Activated T-helper 1 cell treated with anti-CD3 and anti-CD28 coated beads, Interleukin-12 subunit alpha, Interleukin-12 subunit beta, Interleukin-2, Interleukin-4 antibody, amounts not matched to agents 30 ng/mL and 10 ng/mL and 1 ng/mL, durations not matched to agents 14 hours and 24 hours and 36 hours (primary cell): ENCODE measurements at regions not wholly inside any gene's neighbourhood (a gene's known extent, or its start where the extent isn't known, plus 50 kb on each side); places are given as distances from the start of the nearest gene placed in this dataset.

ENCODE experiments used
- DNase-seq: peaks from one replicate; pipeline ENCODE4 v3.0.0; 2021; ENCODE audit warnings: low spot score
- H3K27ac Mint-ChIP-seq: one replicate; pipeline ENCODE4 v1.8.0; 2021; ENCODE audit warnings: mild to moderate bottlenecking, mixed read lengths
- H3K27me3 Mint-ChIP-seq: one replicate; pipeline ENCODE4 v1.8.0; 2022; ENCODE audit warnings: mild to moderate bottlenecking, moderate library complexity, mixed read lengths; ENCODE audit not compliant: insufficient read depth
- H3K36me3 Mint-ChIP-seq: one replicate; pipeline ENCODE4 v1.8.0; 2021; ENCODE audit warnings: low read depth, mixed read lengths
- H3K4me1 Mint-ChIP-seq: one replicate; pipeline ENCODE4 v1.8.0; 2021; ENCODE audit warnings: low read depth, mixed read lengths
- H3K4me3 Mint-ChIP-seq: one replicate; pipeline ENCODE4 v1.8.0; 2021; ENCODE audit warnings: mild to moderate bottlenecking, moderate library complexity, mixed read lengths
- H3K9me3 Mint-ChIP-seq: one replicate; pipeline ENCODE4 v1.8.0; 2021; ENCODE audit warnings: mixed read lengths
- intact Hi-C: fragments of 100-400 bp; cut with micrococcal nuclease; formaldehyde crosslinking; loops from one replicate; pipeline ENCODE4 v1.15.1; 2024

GRCh38 chr14:54193871-54194270, 202.9 kb upstream of the CDKN3 start:
- no peaks in the 10 kb centered on the region for H3K4me1 Mint-ChIP-seq
- no peak overlapping the region for H3K4me3 Mint-ChIP-seq
- DNase-seq, result no peak
- no peak overlapping the region for H3K27ac Mint-ChIP-seq
- H3K27me3 Mint-ChIP-seq, result no peaks in the 10 kb centered on the region
- H3K9me3 Mint-ChIP-seq, result peaks cover 4% of the 10 kb centered on the region
- intact Hi-C loops, result no loop called here
- H3K36me3 Mint-ChIP-seq, result no peaks in the 10 kb centered on the region

GRCh38 chr14:54194501-54194900, 202.3 kb upstream of the CDKN3 start:
- intact Hi-C loops, result no loop called here
- Mint-ChIP-seq H3K9me3 (peaks cover 6% of the 10 kb centered on the region), H3K36me3 (no peaks in the 10 kb centered on the region), H3K27ac (no peak overlapping the region), H3K4me1 (no peaks in the 10 kb centered on the region), H3K27me3 (no peaks in the 10 kb centered on the region), H3K4me3 (no peak overlapping the region)
- no peak for DNase-seq

- H3K9me3 Mint-ChIP-seq, result peaks cover 6% of the 10 kb centered on the region
- H3K4me3 Mint-ChIP-seq, result no peak overlapping the region
- no peaks in the 10 kb centered on the region for H3K4me1 Mint-ChIP-seq
- no peaks in the 10 kb centered on the region for H3K27me3 Mint-ChIP-seq
- H3K36me3 Mint-ChIP-seq, result no peaks in the 10 kb centered on the region
- H3K27ac Mint-ChIP-seq, result no peak overlapping the region
- intact Hi-C loops, result no loop called here
- no peak for DNase-seq
These were observed 199.4 kb upstream of the CDKN3 start for GRCh38 chr14:54197369-54197768.

- H3K4me3 Mint-ChIP-seq, result no peak overlapping the region
- H3K9me3 Mint-ChIP-seq, result peaks cover 6% of the 10 kb centered on the region
- no peaks in the 10 kb centered on the region for H3K27me3 Mint-ChIP-seq
- no peaks in the 10 kb centered on the region for H3K36me3 Mint-ChIP-seq
- H3K27ac Mint-ChIP-seq, result no peak overlapping the region
- no peaks in the 10 kb centered on the region for H3K4me1 Mint-ChIP-seq
- intact Hi-C loops, result no loop called here
- DNase-seq, result no peak
These were observed 196.1 kb upstream of the CDKN3 start for GRCh38 chr14:54200726-54201125.

GRCh38 chr14:54202288-54202687, 194.5 kb upstream of the CDKN3 start:
- Mint-ChIP-seq H3K4me3 (no peak overlapping the region), H3K36me3 (no peaks in the 10 kb centered on the region), H3K27me3 (no peaks in the 10 kb centered on the region), H3K9me3 (peaks cover 6% of the 10 kb centered on the region), H3K27ac (no peak overlapping the region), H3K4me1 (no peaks in the 10 kb centered on the region)
- intact Hi-C loops, result no loop called here
- DNase-seq, result no peak

GRCh38 chr14:54206516-54206915, 190.3 kb upstream of the CDKN3 start:
- no peaks in the 10 kb centered on the region for H3K4me1 Mint-ChIP-seq
- peaks cover 8% of the 10 kb centered on the region for H3K27me3 Mint-ChIP-seq
- no peaks in the 10 kb centered on the region for H3K9me3 Mint-ChIP-seq

GRCh38 chr14:54207075-54207474, 189.7 kb upstream of the CDKN3 start:
- intact Hi-C loops, result no loop called here
- no peak for DNase-seq
- H3K27ac Mint-ChIP-seq, result no peak overlapping the region
- peaks cover 8% of the 10 kb centered on the region for H3K27me3 Mint-ChIP-seq
- no peaks in the 10 kb centered on the region for H3K36me3 Mint-ChIP-seq
- no peak overlapping the region for H3K4me3 Mint-ChIP-seq
- no peaks in the 10 kb centered on the region for H3K4me1 Mint-ChIP-seq
- no peaks in the 10 kb centered on the region for H3K9me3 Mint-ChIP-seq

More at GRCh38 chr14:54206516-54206915, 190.3 kb upstream of the CDKN3 start:
- H3K4me3 Mint-ChIP-seq, result no peak overlapping the region
- no peak for DNase-seq
- intact Hi-C loops, result no loop called here
- no peak overlapping the region for H3K27ac Mint-ChIP-seq
- H3K36me3 Mint-ChIP-seq, result no peaks in the 10 kb centered on the region

GRCh38 chr14:54207476-54208462, 189.0 kb upstream of the CDKN3 start:
- Mint-ChIP-seq H3K4me3 (no peak overlapping the region), H3K4me1 (no peaks in the 10 kb centered on the region), H3K36me3 (no peaks in the 10 kb centered on the region), H3K9me3 (no peaks in the 10 kb centered on the region), H3K27me3 (peaks cover 10% of the 10 kb centered on the region), H3K27ac (no peak overlapping the region)
- intact Hi-C loops, result no loop called here
- no peak for DNase-seq

- H3K27me3 Mint-ChIP-seq, result peaks cover 10% of the 10 kb centered on the region
- no peak overlapping the region for H3K27ac Mint-ChIP-seq
- H3K36me3 Mint-ChIP-seq, result no peaks in the 10 kb centered on the region
- no peak for DNase-seq
- H3K4me1 Mint-ChIP-seq, result no peaks in the 10 kb centered on the region
- intact Hi-C loops, result no loop called here
- no peak overlapping the region for H3K4me3 Mint-ChIP-seq
- no peaks in the 10 kb centered on the region for H3K9me3 Mint-ChIP-seq
These were observed 188.1 kb upstream of the CDKN3 start for GRCh38 chr14:54208751-54209150.

- H3K4me1 Mint-ChIP-seq, result no peaks in the 10 kb centered on the region
- no peak for DNase-seq
- H3K4me3 Mint-ChIP-seq, result no peak overlapping the region
- H3K27me3 Mint-ChIP-seq, result peaks cover 10% of the 10 kb centered on the region
- intact Hi-C loops, result no loop called here
- no peaks in the 10 kb centered on the region for H3K36me3 Mint-ChIP-seq
- no peaks in the 10 kb centered on the region for H3K9me3 Mint-ChIP-seq
- H3K27ac Mint-ChIP-seq, result no peak overlapping the region
These were observed 187.1 kb upstream of the CDKN3 start for GRCh38 chr14:54209511-54210250.

GRCh38 chr14:54211551-54212308, 185.1 kb upstream of the CDKN3 start:
- Mint-ChIP-seq H3K9me3 (no peaks in the 10 kb centered on the region), H3K27ac (no peak overlapping the region), H3K27me3 (peaks cover 10% of the 10 kb centered on the region), H3K4me1 (no peaks in the 10 kb centered on the region), H3K36me3 (no peaks in the 10 kb centered on the region), H3K4me3 (no peak overlapping the region)
- no peak for DNase-seq
- intact Hi-C loops, result no loop called here

GRCh38 chr14:54213536-54213935, 183.3 kb upstream of the CDKN3 start:
- no peak overlapping the region for H3K27ac Mint-ChIP-seq
- intact Hi-C loops, result no loop called here
- H3K9me3 Mint-ChIP-seq, result no peaks in the 10 kb centered on the region

GRCh38 chr14:54216827-54217226, 180.0 kb upstream of the CDKN3 start:
- peaks cover 44% of the 10 kb centered on the region for H3K27me3 Mint-ChIP-seq
- intact Hi-C loops, result no loop called here
- H3K36me3 Mint-ChIP-seq, result no peaks in the 10 kb centered on the region
- no peak overlapping the region for H3K27ac Mint-ChIP-seq
- DNase-seq, result no peak
- H3K4me3 Mint-ChIP-seq, result no peak overlapping the region
- peaks cover 5% of the 10 kb centered on the region for H3K4me1 Mint-ChIP-seq
- no peaks in the 10 kb centered on the region for H3K9me3 Mint-ChIP-seq

More at GRCh38 chr14:54213536-54213935, 183.3 kb upstream of the CDKN3 start:
- Mint-ChIP-seq H3K4me3 (no peak overlapping the region), H3K27me3 (peaks cover 20% of the 10 kb centered on the region), H3K4me1 (no peaks in the 10 kb centered on the region), H3K36me3 (no peaks in the 10 kb centered on the region)
- no peak for DNase-seq
